Activated T-helper 2 cell treated with anti-CD3 and anti-CD28 coated beads, Interferon-gamma antibody, Interleukin-2, Interleukin-4, amounts not matched to agents 10 μg/mL and 5 μg/mL and 100 μg/mL, durations not matched to agents 14 hours and 24 hours and 36 hours (primary cell): ENCODE measurements at regions not wholly inside any gene's neighbourhood (a gene's known extent, or its start where the extent isn't known, plus 50 kb on each side); places are given as distances from the start of the nearest gene placed in this dataset.
"Not testable (repeated sequence)": the region's sequence is repeated elsewhere in the genome, so short reads cannot be mapped to it uniquely, and the experiment has no call there.

Experiments
- DNase-seq: peaks from one replicate; pipeline ENCODE4 v3.0.0; 2021; ENCODE audit warnings: low spot score
- H3K27ac Mint-ChIP-seq: one replicate; pipeline ENCODE4 v1.8.0; 2021; ENCODE audit warnings: mixed read lengths
- H3K27me3 Mint-ChIP-seq: one replicate; pipeline ENCODE4 v1.8.0; 2021; ENCODE audit warnings: low read depth, mixed read lengths
- H3K36me3 Mint-ChIP-seq: one replicate; pipeline ENCODE4 v1.8.0; 2021; ENCODE audit warnings: low read depth, mixed read lengths
- H3K4me1 Mint-ChIP-seq: one replicate; pipeline ENCODE4 v1.8.0; 2021; ENCODE audit warnings: low read depth, mixed read lengths
- H3K4me3 Mint-ChIP-seq: one replicate; pipeline ENCODE4 v1.8.0; 2021; ENCODE audit warnings: low read depth, mild to moderate bottlenecking, moderate library complexity, mixed read lengths
- H3K9me3 Mint-ChIP-seq: one replicate; pipeline ENCODE4 v1.8.0; 2021; ENCODE audit warnings: mixed read lengths
- intact Hi-C: fragments of 100-400 bp; cut with micrococcal nuclease; formaldehyde crosslinking; loops from one replicate; pipeline ENCODE4 v1.15.1; 2023

DNA sequence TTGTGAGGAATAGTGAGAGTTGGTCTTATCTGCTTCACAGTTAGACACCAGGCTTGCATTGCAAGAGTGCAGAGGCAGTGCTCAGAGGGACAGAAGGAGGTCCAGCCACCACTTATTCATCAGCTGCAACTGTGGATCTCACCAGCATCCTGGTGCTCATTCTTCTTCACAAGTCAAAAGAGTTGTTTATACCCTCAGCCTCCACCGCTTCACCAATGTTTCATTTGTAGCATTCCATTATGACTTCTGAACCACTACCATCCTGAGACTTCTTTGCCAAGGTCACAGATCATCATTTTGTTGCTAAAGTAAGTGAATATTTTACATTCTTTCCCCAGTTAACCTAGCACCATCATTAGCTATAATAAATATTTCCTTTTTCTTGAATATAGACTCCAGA, 230.5 kb upstream of the KITLG start:
- no peak for DNase-seq
- H3K27me3 Mint-ChIP-seq, result no peaks in the 10 kb centered on the region
- H3K4me3 Mint-ChIP-seq, result no peak overlapping the region
- intact Hi-C loops, result no loop called here
- no peaks in the 10 kb centered on the region for H3K4me1 Mint-ChIP-seq
- no peak overlapping the region for H3K27ac Mint-ChIP-seq
- no peaks in the 10 kb centered on the region for H3K36me3 Mint-ChIP-seq
- H3K9me3 Mint-ChIP-seq, result no peaks in the 10 kb centered on the region

- H3K4me1 Mint-ChIP-seq, H3K36me3 Mint-ChIP-seq, H3K4me3 Mint-ChIP-seq, intact Hi-C loops, H3K27ac Mint-ChIP-seq, H3K27me3 Mint-ChIP-seq, DNase-seq, H3K9me3 Mint-ChIP-seq: not testable (repeated sequence)
Measured at GRCh38 chr12:88809841-88810240, 229.6 kb upstream of the KITLG start.

- Mint-ChIP-seq H3K27me3 (no peaks in the 10 kb centered on the region), H3K4me1 (no peaks in the 10 kb centered on the region), H3K9me3 (no peaks in the 10 kb centered on the region), H3K4me3 (no peak overlapping the region), H3K36me3 (no peaks in the 10 kb centered on the region), H3K27ac (no peak overlapping the region)
- intact Hi-C loops, result no loop called here
- DNase-seq, result no peak
Measured at GRCh38 chr12:88805692-88806091, 225.4 kb upstream of the KITLG start.

DNA sequence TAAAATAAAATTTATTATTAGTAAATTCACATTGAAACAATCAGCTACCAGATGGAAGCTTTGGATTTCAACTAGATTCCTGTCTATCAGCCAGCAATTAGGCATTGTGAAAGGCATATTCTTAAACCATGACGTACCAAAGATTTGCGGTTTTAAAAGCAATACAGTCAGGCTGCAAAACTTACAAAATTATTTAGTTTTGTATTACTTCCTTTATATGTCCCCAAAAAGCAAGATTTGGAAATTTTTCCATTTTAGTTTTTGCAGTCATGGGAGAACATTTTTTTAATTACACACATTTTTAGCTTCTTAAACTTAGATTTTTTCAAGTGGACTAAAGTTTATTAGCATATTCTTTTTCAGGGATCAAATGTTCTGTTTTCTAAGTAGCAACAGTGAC, 225.0 kb upstream of the KITLG start:
- no peak overlapping the region for H3K27ac Mint-ChIP-seq
- DNase-seq, result no peak
- no peak overlapping the region for H3K4me3 Mint-ChIP-seq
- no peaks in the 10 kb centered on the region for H3K27me3 Mint-ChIP-seq
- intact Hi-C loops, result no loop called here
- H3K36me3 Mint-ChIP-seq, result no peaks in the 10 kb centered on the region
- H3K9me3 Mint-ChIP-seq, result peaks cover 3% of the 10 kb centered on the region
- H3K4me1 Mint-ChIP-seq, result no peaks in the 10 kb centered on the region

- no peak overlapping the region for H3K27ac Mint-ChIP-seq
- peaks cover 4% of the 10 kb centered on the region for H3K9me3 Mint-ChIP-seq
- no peaks in the 10 kb centered on the region for H3K4me1 Mint-ChIP-seq
- H3K4me3 Mint-ChIP-seq, result no peak overlapping the region
- DNase-seq, result no peak
- H3K27me3 Mint-ChIP-seq, result no peaks in the 10 kb centered on the region
- intact Hi-C loops, result no loop called here
- H3K36me3 Mint-ChIP-seq, result no peaks in the 10 kb centered on the region
Measured at GRCh38 chr12:88802096-88802706, 221.9 kb upstream of the KITLG start.

DNA sequence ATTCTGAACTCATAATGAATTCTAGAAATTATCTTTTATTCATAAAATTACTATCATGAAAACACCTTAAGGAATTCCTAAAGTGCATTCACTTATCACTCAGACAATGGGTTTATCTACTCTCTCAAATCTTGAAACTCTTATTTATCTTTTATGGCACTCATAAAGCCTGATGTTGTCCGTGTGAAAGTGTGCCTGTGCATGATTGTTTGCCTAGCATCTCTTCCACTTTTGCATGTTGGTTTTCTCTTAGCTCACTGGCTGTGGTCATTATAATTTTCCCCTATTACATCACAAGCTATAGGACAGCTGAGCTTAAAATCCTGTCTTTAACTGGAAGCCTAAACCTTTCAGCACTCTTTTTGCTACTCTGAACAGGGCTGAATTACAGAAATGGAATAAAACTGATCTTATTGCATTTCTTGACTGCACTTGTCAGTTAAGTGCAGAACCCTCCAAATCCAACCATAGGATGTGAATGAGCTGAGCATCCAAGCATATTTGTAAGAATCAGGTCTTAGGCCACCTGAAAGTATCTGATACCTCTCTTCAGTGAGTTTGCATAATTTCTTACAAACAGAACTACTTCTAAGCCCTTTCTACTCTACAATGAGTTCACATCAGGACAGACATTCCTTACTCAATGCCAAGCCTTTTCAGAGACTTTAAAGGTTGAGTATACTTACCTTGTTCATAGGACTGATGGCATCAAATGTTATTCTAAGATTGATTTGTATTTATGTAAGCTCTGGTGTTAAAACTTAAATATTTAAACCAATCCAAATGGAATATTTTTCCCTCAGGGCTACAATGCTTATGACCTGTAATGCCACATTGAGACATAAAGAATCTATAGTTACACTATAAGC, 221.2 kb upstream of the KITLG start:
- Mint-ChIP-seq H3K27ac (no peak overlapping the region), H3K4me1 (no peaks in the 10 kb centered on the region), H3K4me3 (no peak overlapping the region), H3K27me3 (no peaks in the 10 kb centered on the region), H3K36me3 (no peaks in the 10 kb centered on the region), H3K9me3 (peaks cover 4% of the 10 kb centered on the region)
- intact Hi-C loops, result no loop called here
- DNase-seq, result no peak

DNA sequence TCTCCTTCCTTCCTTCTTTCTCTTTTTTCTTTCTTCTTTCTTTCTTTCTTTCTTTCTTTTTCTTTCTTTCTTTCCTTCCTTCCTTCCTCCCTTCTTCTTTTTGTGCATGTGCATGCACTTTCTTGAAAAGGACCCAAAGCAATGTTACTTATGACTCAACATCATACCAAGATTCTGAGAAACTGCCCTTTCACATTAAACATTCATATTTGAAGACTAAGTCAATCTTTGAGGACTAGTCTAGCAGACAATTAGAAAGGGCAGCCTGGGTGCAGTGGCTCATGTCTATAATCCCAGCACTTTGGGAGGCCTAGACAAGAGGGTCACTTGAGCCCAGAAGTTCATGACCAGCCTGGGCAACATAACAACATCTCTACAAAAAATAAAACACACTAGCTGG, 212.8 kb upstream of the KITLG start:
- Mint-ChIP-seq H3K27me3 (no peaks in the 10 kb centered on the region), H3K27ac (no peak overlapping the region), H3K9me3 (peaks cover 20% of the 10 kb centered on the region), H3K36me3 (no peaks in the 10 kb centered on the region), H3K4me3 (no peak overlapping the region), H3K4me1 (no peaks in the 10 kb centered on the region)
- DNase-seq, result no peak
- intact Hi-C loops, result no loop called here

- intact Hi-C loops, result no loop called here
- H3K4me3 Mint-ChIP-seq, result no peak overlapping the region
- H3K27me3 Mint-ChIP-seq, result no peaks in the 10 kb centered on the region
- H3K4me1 Mint-ChIP-seq, result no peaks in the 10 kb centered on the region
- no peaks in the 10 kb centered on the region for H3K36me3 Mint-ChIP-seq
- DNase-seq, result no peak
- peaks cover 20% of the 10 kb centered on the region for H3K9me3 Mint-ChIP-seq
- no peak overlapping the region for H3K27ac Mint-ChIP-seq
Measured at GRCh38 chr12:88790231-88790630, 210.0 kb upstream of the KITLG start.

- intact Hi-C loops, result no loop called here
- no peak for DNase-seq
- H3K27me3 Mint-ChIP-seq, result no peaks in the 10 kb centered on the region
- H3K27ac Mint-ChIP-seq, result no peak overlapping the region
- no peaks in the 10 kb centered on the region for H3K36me3 Mint-ChIP-seq
- H3K4me3 Mint-ChIP-seq, result no peak overlapping the region
- no peaks in the 10 kb centered on the region for H3K9me3 Mint-ChIP-seq
- no peaks in the 10 kb centered on the region for H3K4me1 Mint-ChIP-seq
Measured at GRCh38 chr12:88784166-88784565, 203.9 kb upstream of the KITLG start.

- intact Hi-C loops, result no loop called here
- no peaks in the 10 kb centered on the region for H3K27me3 Mint-ChIP-seq
Measured at GRCh38 chr12:88782351-88782750, 202.1 kb upstream of the KITLG start.

GRCh38 chr12:88781909-88782308, 201.6 kb upstream of the KITLG start:
- H3K36me3 Mint-ChIP-seq, result no peaks in the 10 kb centered on the region

More at GRCh38 chr12:88782351-88782750, 202.1 kb upstream of the KITLG start:
- Mint-ChIP-seq H3K27ac (no peak overlapping the region), H3K4me1 (no peaks in the 10 kb centered on the region), H3K4me3 (no peak overlapping the region), H3K36me3 (no peaks in the 10 kb centered on the region), H3K9me3 (no peaks in the 10 kb centered on the region)
- DNase-seq, result no peak

DNA sequence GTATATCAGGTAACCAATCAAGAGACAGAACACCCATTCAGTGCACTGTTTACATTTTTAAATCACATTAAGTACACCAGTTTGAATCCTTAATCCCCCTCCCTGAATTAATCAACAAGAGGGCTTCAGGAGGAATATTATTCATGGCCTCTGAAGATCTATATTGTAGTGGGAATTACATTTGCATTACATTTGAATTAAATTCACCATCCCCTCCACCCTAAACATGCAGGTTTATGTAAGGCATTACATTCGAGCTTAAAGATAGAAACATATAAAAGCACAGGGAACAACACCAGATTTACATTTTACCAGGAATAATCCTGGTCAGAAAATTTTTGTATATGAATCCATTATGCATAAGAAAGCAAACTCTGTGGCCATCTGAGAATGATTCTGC, 197.8 kb upstream of the KITLG start:
- H3K27me3 Mint-ChIP-seq, result no peaks in the 10 kb centered on the region
- intact Hi-C loops, result no loop called here
- H3K36me3 Mint-ChIP-seq, result no peaks in the 10 kb centered on the region
- no peak for DNase-seq
- H3K27ac Mint-ChIP-seq, result no peak overlapping the region
- H3K4me1 Mint-ChIP-seq, result no peaks in the 10 kb centered on the region
- H3K4me3 Mint-ChIP-seq, result no peak overlapping the region
- no peaks in the 10 kb centered on the region for H3K9me3 Mint-ChIP-seq

More at GRCh38 chr12:88781909-88782308, 201.6 kb upstream of the KITLG start:
- Mint-ChIP-seq H3K27ac (no peak overlapping the region), H3K4me3 (no peak overlapping the region), H3K9me3 (no peaks in the 10 kb centered on the region), H3K27me3 (no peaks in the 10 kb centered on the region), H3K4me1 (no peaks in the 10 kb centered on the region)
- intact Hi-C loops, result no loop called here
- DNase-seq, result no peak

GRCh38 chr12:88775742-88776151, 195.5 kb upstream of the KITLG start:
- Mint-ChIP-seq H3K9me3 (no peaks in the 10 kb centered on the region), H3K4me3 (no peak overlapping the region), H3K36me3 (no peaks in the 10 kb centered on the region), H3K27ac (no peak overlapping the region), H3K4me1 (no peaks in the 10 kb centered on the region), H3K27me3 (no peaks in the 10 kb centered on the region)
- no peak for DNase-seq
- intact Hi-C loops, result no loop called here
